HepG2 (cell line): ENCODE measurements at regions not wholly inside any gene's neighbourhood (a gene's known extent, or its start where the extent isn't known, plus 50 kb on each side); places are given as distances from the start of the nearest gene placed in this dataset.

Source experiments
- ATAC-seq: fragments of 200-7000 bp; cut with Tn5 transposase; 3 replicates; pipeline ENCODE4 v1.9.1; 2020; ENCODE audit warnings: mild to moderate bottlenecking, moderate library complexity
- BruUV-seq: library from RNA; stranded (reverse); fragments of 400-500 nt; replicated peaks from 2 replicates; lab custom pipeline; 2021; lab: Mats Ljungman, UMichigan
- CTCF ChIA-PET: fragments of 300-600 bp; formaldehyde crosslinking; extraction: SDS; loops from one replicate; lab custom pipeline; 2021; ENCODE audit warnings: low total read pairs, inconsistent platforms, low intra/inter-chr PET ratio; lab: Yijun Ruan, JAX
- POLR2A ChIA-PET: fragments of 350-600 bp; sonication (Branson Sonifier 250); formaldehyde crosslinking; loops from one replicate; lab custom pipeline; 2020; ENCODE audit warnings: antibody characterized with exemption, inconsistent platforms; lab: Yijun Ruan, JAX
- DNase-seq: peaks from one replicate; pipeline ENCODE4 v3.0.0-alpha.2; 2015; ENCODE audit warnings: low spot score
- FAIRE-seq: peaks from 3 replicates; lab custom pipeline; 2011; peaks lifted over from hg19 to GRCh38; lab: Jason Lieb, UNC
- H2AFZ ChIP-seq: one replicate; pipeline ENCODE4 v1.6.1; 2011; ENCODE audit warnings: low read length, inconsistent platforms
- H3K27ac ChIP-seq: fragments of 300-600 bp; 3 replicates; pipeline ENCODE4 v1.8.0; 2011; ENCODE audit warnings: mixed run types, mild to moderate bottlenecking, mixed read lengths, low read length, inconsistent platforms; ENCODE audit not compliant: insufficient read depth; ENCODE audit errors: extremely low read length
- H3K27me3 ChIP-seq, 2 experiments: fragments of 200-600 bp in 1 of 2; 2 replicates in 1 of 2; 3 replicates in 1 of 2; pipeline versions ENCODE4 v1.6.0 to v1.8.0; 2011; ENCODE audit warnings: low read length in 2 of 2, mild to moderate bottlenecking in 2 of 2, moderate library complexity in 2 of 2, inconsistent platforms in 1 of 2; ENCODE audit not compliant: insufficient read depth in 2 of 2, control insufficient read depth in 1 of 2
- H3K36me3 ChIP-seq, 2 experiments: fragments of 200-600 bp in 1 of 2; replicated peaks in 1 of 2; 2 replicates in 1 of 2; 3 replicates in 1 of 2; pipeline versions ENCODE4 v1.5.1 to v1.8.0; 2011; ENCODE audit warnings: low read length in 2 of 2, inconsistent platforms in 1 of 2; ENCODE audit not compliant: insufficient read depth in 2 of 2, control insufficient read depth in 1 of 2
- H3K4me1 ChIP-seq: 2 replicates; pipeline ENCODE4 v1.5.1; 2012; ENCODE audit warnings: low read length, inconsistent platforms; ENCODE audit not compliant: insufficient read depth
- H3K4me2 ChIP-seq: 2 replicates; pipeline ENCODE4 v1.6.0; 2011; ENCODE audit warnings: low read depth, low read length, inconsistent platforms
- H3K4me3 ChIP-seq, 3 experiments: fragments of 200-600 bp in 1 of 3; sonication (generic), shearing (Covaris generic) in 1 of 3; replicated peaks in 1 of 3; 2 replicates each; pipeline ENCODE4 v1.5.1; 2011 to 2016; ENCODE audit warnings: low read length in 3 of 3, inconsistent platforms in 2 of 3, low read depth in 2 of 3, mild to moderate bottlenecking in 2 of 3, control low read depth in 1 of 3, mixed read lengths in 1 of 3; ENCODE audit not compliant: insufficient read depth in 1 of 3
- H3K79me2 ChIP-seq: one replicate; pipeline ENCODE4 v1.6.1; 2011; ENCODE audit warnings: low read length, inconsistent platforms; ENCODE audit not compliant: insufficient read depth
- H3K9ac ChIP-seq: 2 replicates; pipeline ENCODE4 v1.6.0; 2011; ENCODE audit warnings: mild to moderate bottlenecking, low read depth, low read length, inconsistent platforms; ENCODE audit not compliant: insufficient read depth
- H3K9me3 ChIP-seq: 2 replicates; pipeline ENCODE4 v1.5.1; 2012; ENCODE audit warnings: mild to moderate bottlenecking, low read length
- H4K20me1 ChIP-seq: 2 replicates; pipeline ENCODE4 v1.6.0; 2011; ENCODE audit warnings: inconsistent platforms, mild to moderate bottlenecking, low read length, moderate library complexity; ENCODE audit not compliant: insufficient read depth
- GFI1 ChIP-seq: sonication (generic); formaldehyde crosslinking; IDR thresholded peaks from 2 replicates; pipeline ENCODE4 v1.5.0; 2020; ENCODE audit warnings: missing genetic modification reagents, mild to moderate bottlenecking, borderline replicate concordance
- HOXA3 ChIP-seq: sonication (generic); formaldehyde crosslinking; IDR thresholded peaks from 2 replicates; pipeline ENCODE4 v1.5.0; 2020; ENCODE audit warnings: missing genetic modification reagents
- NFRKB ChIP-seq: fragments of 450-650 bp; IDR thresholded peaks from 2 replicates; pipeline ENCODE4 v1.6.1; 2017
- NR1H2 ChIP-seq: sonication (generic); formaldehyde crosslinking; IDR thresholded peaks from 2 replicates; pipeline ENCODE4 v1.8.1; 2022; ENCODE audit warnings: low read depth, missing genetic modification reagents, borderline replicate concordance
- UBTF ChIP-seq: sonication (generic); formaldehyde crosslinking; IDR thresholded peaks from 2 replicates; pipeline ENCODE4 v1.4.0; 2020; ENCODE audit warnings: mild to moderate bottlenecking, missing genetic modification reagents
- XRCC5 ChIP-seq: fragments of 200-400 bp; formaldehyde crosslinking; optimal IDR thresholded peaks from 2 replicates; pipeline ENCODE3; 2017; ENCODE audit warnings: mild to moderate bottlenecking, low read length
- ZNF326 ChIP-seq: sonication (generic); formaldehyde crosslinking; IDR thresholded peaks from 2 replicates; pipeline ENCODE4 v1.4.0; 2020; ENCODE audit warnings: missing genetic modification reagents, borderline replicate concordance
- ZNF776 ChIP-seq: sonication (generic); formaldehyde crosslinking; IDR thresholded peaks from 2 replicates; pipeline ENCODE4 v1.4.0; 2020; ENCODE audit warnings: mild to moderate bottlenecking, missing genetic modification reagents
- ZNF800 ChIP-seq: sonication (generic); formaldehyde crosslinking; IDR thresholded peaks from 2 replicates; pipeline ENCODE4 v1.4.0; 2020; ENCODE audit warnings: missing genetic modification reagents
- WGBS: methylation state at CpG from one replicate; pipeline ENCODE4 v1.1.6; 2017; ENCODE audit warnings: low lambda C conversion rate; 5-methylcytosine and 5-hydroxymethylcytosine counted together
- in situ Hi-C: cut with HindIII; loops from 2 replicates; pipeline ENCODE4 v1.10.0; 2017; ENCODE audit warnings: low pct_unique_long_range_greater_than_20kb; ENCODE audit not compliant: extremely low pct_ligation_motif_present
- intact Hi-C: fragments of 100-400 bp; cut with micrococcal nuclease; formaldehyde crosslinking; loops from one replicate; pipeline ENCODE4 v1.10.0; 2022; ENCODE audit not compliant: unreplicated experiment

- intact Hi-C loops: no loop called here
- H3K27ac ChIP-seq: no peak overlapping the region
- TF ChIP-seq ZNF326 (CRISPR knock-in tag) (no peak), UBTF (no peak), ZNF776 (CRISPR knock-in tag) (no peak)
- TF ChIP-seq, all 625 proteins: peak for 0
- DNase-seq (no peak), FAIRE-seq (no peak), ATAC-seq (no peak)
- Histone ChIP-seq H3K4me1 (no peaks in the 10 kb centered on the region), H3K4me3 (no peak overlapping the region), H3K36me3 (no peaks in the 10 kb centered on the region), H3K27me3 (no peaks in the 10 kb centered on the region), H3K79me2 (no peaks in the 10 kb centered on the region), H3K9ac (no peak overlapping the region), H4K20me1 (no peaks in the 10 kb centered on the region), H3K4me2 (no peak overlapping the region), H2AFZ (no peak overlapping the region), H3K9me3 (no peaks in the 10 kb centered on the region)
- CTCF ChIA-PET: no interaction called here
- in situ Hi-C loops: no loop called here
- 6% methylated on average over 2 of the region's 2 CpGs for whole genome bisulfite sequencing
- POLR2A ChIA-PET: no interaction called here
- BruUV-seq: no TSS peak
Measured at GRCh38 chr18:60962625-60963024, 370.6 kb upstream of the CDH20 start.

- ChIA-PET CTCF (no interaction called here), POLR2A (no interaction called here)
- no peak for ATAC-seq
- Histone ChIP-seq H3K27ac (no peak overlapping the region), H3K4me1 (no peaks in the 10 kb centered on the region), H3K36me3 (no peaks in the 10 kb centered on the region), H3K9ac (no peak overlapping the region), H2AFZ (no peak overlapping the region), H4K20me1 (no peaks in the 10 kb centered on the region), H3K4me2 (no peak overlapping the region), H3K27me3 (no peaks in the 10 kb centered on the region), H3K79me2 (no peaks in the 10 kb centered on the region), H3K4me3 (no peak overlapping the region), H3K9me3 (no peaks in the 10 kb centered on the region; the same call in 1 of the 2 replicates)
- no peak for DNase-seq
- FAIRE-seq: no peak
- in situ Hi-C loops: no loop called here
- intact Hi-C loops: no loop called here
- TF ChIP-seq NFRKB (no peak), ZNF800 (CRISPR knock-in tag) (no peak), NR1H2 (CRISPR knock-in tag) (no peak), XRCC5 (no peak), GFI1 (CRISPR knock-in tag) (no peak), HOXA3 (CRISPR knock-in tag) (no peak)
- BruUV-seq: no TSS peak
Measured at GRCh38 chr18:60965856-60966255, 367.4 kb upstream of the CDH20 start.
